Fibroblast of skin of right biceps (primary cell): ENCODE measurements at regions not wholly inside any gene's neighbourhood (a gene's known extent, or its start where the extent isn't known, plus 50 kb on each side); places are given as distances from the start of the nearest gene placed in this dataset.
"Not testable (repeated sequence)": the region's sequence is repeated elsewhere in the genome, so short reads cannot be mapped to it uniquely, and the experiment has no call there.

Experiments
- DNase-seq: peaks from one replicate; pipeline ENCODE4 v3.0.0-alpha.2; 2013

GRCh38 chr3:102926618-102927017 lies 491.8 kb downstream of the ZPLD1 start:
- no peak for DNase-seq

GRCh38 chr3:102933377-102933776 lies 498.6 kb downstream of the ZPLD1 start:
- DNase-seq, result no peak

GRCh38 chr3:102936511-102937045 lies 501.8 kb downstream of the ZPLD1 start:
- peak; percentile 6 for DNase-seq

GRCh38 chr3:102941786-102942185 lies 507.0 kb downstream of the ZPLD1 start:
- no peak for DNase-seq

- DNase-seq, result not testable (repeated sequence)
Observed at GRCh38 chr3:102946445-102946844, 511.6 kb downstream of the ZPLD1 start.

GRCh38 chr3:102972350-102972749 lies 537.5 kb downstream of the ZPLD1 start:
- no peak for DNase-seq

- no peak for DNase-seq
Observed at GRCh38 chr3:102974333-102974732, 539.5 kb downstream of the ZPLD1 start.

- peak; percentile 16 for DNase-seq
Observed at GRCh38 chr3:102979191-102979590, 544.4 kb downstream of the ZPLD1 start.

- peak; percentile 88 for DNase-seq
Observed at GRCh38 chr3:102979682-102980354, 545.0 kb downstream of the ZPLD1 start.

GRCh38 chr3:102980355-102980696 lies 545.5 kb downstream of the ZPLD1 start:
- no peak for DNase-seq

- no peak for DNase-seq
Observed at GRCh38 chr3:103002425-103003176, 567.8 kb downstream of the ZPLD1 start.

- DNase-seq, result no peak
Observed at GRCh38 chr3:103006526-103007183, 571.8 kb downstream of the ZPLD1 start.

- no peak for DNase-seq
Observed at GRCh38 chr3:103009609-103010008, 574.8 kb downstream of the ZPLD1 start.

- no peak for DNase-seq
Observed at GRCh38 chr3:103025880-103026279, 591.1 kb downstream of the ZPLD1 start.

GRCh38 chr3:103033841-103034240 lies 599.0 kb downstream of the ZPLD1 start:
- DNase-seq, result no peak

GRCh38 chr3:103047640-103048039 lies 612.8 kb downstream of the ZPLD1 start:
- DNase-seq, result peak; percentile 6

GRCh38 chr3:103048068-103048722 lies 613.4 kb downstream of the ZPLD1 start:
- peak; percentile 49 for DNase-seq

GRCh38 chr3:103052236-103052830 lies 617.5 kb downstream of the ZPLD1 start:
- DNase-seq, result peak; percentile 46

GRCh38 chr3:103055021-103055520 lies 620.3 kb downstream of the ZPLD1 start:
- DNase-seq, result peak; percentile 24

- DNase-seq, result no peak
Observed at GRCh38 chr3:103056542-103056941, 621.7 kb downstream of the ZPLD1 start.

GRCh38 chr3:103057003-103057402 lies 622.2 kb downstream of the ZPLD1 start:
- peak; percentile 35 for DNase-seq

- DNase-seq, result no peak
Observed at GRCh38 chr3:103057487-103057886, 622.7 kb downstream of the ZPLD1 start.

- DNase-seq, result no peak
Observed at GRCh38 chr3:103059432-103059831, 624.6 kb downstream of the ZPLD1 start.
